ENCODE measurements at regions not wholly inside any gene's neighbourhood (a gene's known extent, or its start where the extent isn't known, plus 50 kb on each side); places are given as distances from the start of the nearest gene placed in this dataset.
A peak's percentile ranks its signal among the peaks of the same experiment; 100 is the strongest.

GRCh38 chr2:17323697-17324096, 194.5 kb downstream of the RAD51AP2 start:
- DNase-seq (ENCODE audit: low read depth) (no peak), FAIRE-seq (no peak)
- TF ChIP-seq CTCF (IDR thresholded peaks at IDR 0.05; ENCODE audit: insufficient read depth, low read length, severe bottlenecking): no peak
- Histone ChIP-seq H3K27me3 (ENCODE audit: control insufficient read depth, insufficient read depth, low read length) (no peaks in the 10 kb centered on the region), H3K4me3 (ENCODE audit: low read depth, low read length) (no peak overlapping the region), H3K36me3 (ENCODE audit: control insufficient read depth, insufficient read depth, low read length) (no peaks in the 10 kb centered on the region)

- no peak for FAIRE-seq
Measured at GRCh38 chr2:17322461-17322860, 195.8 kb downstream of the RAD51AP2 start.

GRCh38 chr2:17319090-17319489, 199.2 kb downstream of the RAD51AP2 start:
- H3K4me3 ChIP-seq (ENCODE audit: low read depth, low read length): no peak overlapping the region
- no peaks in the 10 kb centered on the region for H3K27me3 ChIP-seq (ENCODE audit: control insufficient read depth, insufficient read depth, low read length)
- no peaks in the 10 kb centered on the region for H3K36me3 ChIP-seq (ENCODE audit: control insufficient read depth, insufficient read depth, low read length)
- FAIRE-seq: no peak
- TF ChIP-seq CTCF (IDR thresholded peaks at IDR 0.05; ENCODE audit: insufficient read depth, low read length, severe bottlenecking): no peak
- DNase-seq (ENCODE audit: low read depth): peak; percentile 21

More at GRCh38 chr2:17322461-17322860, 195.8 kb downstream of the RAD51AP2 start:
- Histone ChIP-seq H3K4me3 (ENCODE audit: low read depth, low read length) (no peak overlapping the region), H3K27me3 (ENCODE audit: control insufficient read depth, insufficient read depth, low read length) (no peaks in the 10 kb centered on the region), H3K36me3 (ENCODE audit: control insufficient read depth, insufficient read depth, low read length) (no peaks in the 10 kb centered on the region)
- no peak for TF ChIP-seq CTCF (IDR thresholded peaks at IDR 0.05; ENCODE audit: insufficient read depth, low read length, severe bottlenecking)
- no peak for DNase-seq (ENCODE audit: low read depth)

- DNase-seq (ENCODE audit: low read depth) (no peak), FAIRE-seq (no peak)
- Histone ChIP-seq H3K4me3 (ENCODE audit: low read depth, low read length) (no peak overlapping the region), H3K36me3 (ENCODE audit: control insufficient read depth, insufficient read depth, low read length) (no peaks in the 10 kb centered on the region), H3K27me3 (ENCODE audit: control insufficient read depth, insufficient read depth, low read length) (no peaks in the 10 kb centered on the region)
- no peak for TF ChIP-seq CTCF (IDR thresholded peaks at IDR 0.05; ENCODE audit: insufficient read depth, low read length, severe bottlenecking)
Measured at GRCh38 chr2:17318013-17318412, 200.2 kb downstream of the RAD51AP2 start.

GRCh38 chr2:17317439-17317976, 200.7 kb downstream of the RAD51AP2 start:
- TF ChIP-seq CTCF (IDR thresholded peaks at IDR 0.05; ENCODE audit: insufficient read depth, low read length, severe bottlenecking): no peak
- no peak for FAIRE-seq
- DNase-seq (ENCODE audit: low read depth): no peak
- Histone ChIP-seq H3K27me3 (ENCODE audit: control insufficient read depth, insufficient read depth, low read length) (no peaks in the 10 kb centered on the region), H3K4me3 (ENCODE audit: low read depth, low read length) (no peak overlapping the region), H3K36me3 (ENCODE audit: control insufficient read depth, insufficient read depth, low read length) (no peaks in the 10 kb centered on the region)

GRCh38 chr2:17313261-17313660, 205.0 kb downstream of the RAD51AP2 start:
- H3K36me3 ChIP-seq (ENCODE audit: control insufficient read depth, insufficient read depth, low read length): no peaks in the 10 kb centered on the region
- no peak for TF ChIP-seq CTCF (IDR thresholded peaks at IDR 0.05; ENCODE audit: insufficient read depth, low read length, severe bottlenecking)
- no peaks in the 10 kb centered on the region for H3K27me3 ChIP-seq (ENCODE audit: control insufficient read depth, insufficient read depth, low read length)
- no peak for DNase-seq (ENCODE audit: low read depth)
- H3K4me3 ChIP-seq (ENCODE audit: low read depth, low read length): no peak overlapping the region
- no peak for FAIRE-seq

All from bronchial epithelial cell (primary cell).